Cardiac muscle cell (in vitro differentiated cells and primary cell): ENCODE measurements at regions not wholly inside any gene's neighbourhood (a gene's known extent, or its start where the extent isn't known, plus 50 kb on each side); places are given as distances from the start of the nearest gene placed in this dataset.
"Not testable (repeated sequence)": the region's sequence is repeated elsewhere in the genome, so short reads cannot be mapped to it uniquely, and the experiment has no call there.

Experiments used
- DNase-seq, 2 donors: peaks; one replicate each; pipeline versions ENCODE4 v3.0.0 to v3.0.0-alpha.2; 2010 to 2017; ENCODE audit warnings: low read depth in 1 of 2, low spot score in 1 of 2
- H3K27ac ChIP-seq: fragments of 200-600 bp; sonication (generic); 2 replicates; pipeline ENCODE4 v1.5.1; 2016
- H3K27me3 ChIP-seq: fragments of 200-600 bp; sonication (generic); 2 replicates; pipeline ENCODE4 v1.6.0; 2016; ENCODE audit warnings: control low read depth
- H3K36me3 ChIP-seq: fragments of 200-600 bp; sonication (generic); 2 replicates; pipeline ENCODE4 v1.5.1; 2016; ENCODE audit warnings: control low read depth
- H3K4me1 ChIP-seq: fragments of 200-600 bp; sonication (generic); 2 replicates; pipeline ENCODE4 v1.8.1; 2017; ENCODE audit warnings: low read depth, mild to moderate bottlenecking, mixed run types
- H3K4me3 ChIP-seq: fragments of 200-600 bp; sonication (generic); 2 replicates; pipeline ENCODE4 v1.5.1; 2016; ENCODE audit warnings: mild to moderate bottlenecking
- H3K9me3 ChIP-seq: fragments of 200-600 bp; sonication (generic); 2 replicates; pipeline ENCODE4 v1.5.1; 2017; ENCODE audit warnings: low read depth, mild to moderate bottlenecking, control low read depth
- CTCF ChIP-seq: IDR thresholded peaks from 2 replicates; pipeline ENCODE4 v1.5.1; 2012; ENCODE audit warnings: low read depth, mild to moderate bottlenecking, low read length

- Histone ChIP-seq H3K27me3 (no peaks in the 10 kb centered on the region), H3K9me3 (no peaks in the 10 kb centered on the region)
- no peak for TF ChIP-seq CTCF
These were observed 354.9 kb downstream of the SHANK2 start for GRCh38 chr11:70897429-70897828.

GRCh38 chr11:70899616-70900015 is 352.8 kb downstream of the SHANK2 start:
- DNase-seq, result no peak
- H3K4me3 ChIP-seq, result no peak overlapping the region
- H3K4me1 ChIP-seq, result no peaks in the 10 kb centered on the region
- no peaks in the 10 kb centered on the region for H3K9me3 ChIP-seq
- TF ChIP-seq CTCF, result no peak
- no peaks in the 10 kb centered on the region for H3K27me3 ChIP-seq
- no peaks in the 10 kb centered on the region for H3K36me3 ChIP-seq
- no peak overlapping the region for H3K27ac ChIP-seq

More at GRCh38 chr11:70897429-70897828, 354.9 kb downstream of the SHANK2 start:
- H3K27ac ChIP-seq, result no peak overlapping the region
- H3K4me3 ChIP-seq, result no peak overlapping the region
- H3K36me3 ChIP-seq, result no peaks in the 10 kb centered on the region
- no peak for DNase-seq
- no peaks in the 10 kb centered on the region for H3K4me1 ChIP-seq

- DNase-seq, result no peak
- H3K27ac ChIP-seq, result no peak overlapping the region
- H3K4me1 ChIP-seq, result no peaks in the 10 kb centered on the region
- TF ChIP-seq CTCF, result no peak
- no peaks in the 10 kb centered on the region for H3K36me3 ChIP-seq
- H3K9me3 ChIP-seq, result no peaks in the 10 kb centered on the region
- H3K4me3 ChIP-seq, result no peak overlapping the region
- no peaks in the 10 kb centered on the region for H3K27me3 ChIP-seq
These were observed 351.8 kb downstream of the SHANK2 start for GRCh38 chr11:70900540-70900939.

- H3K9me3 ChIP-seq, result no peaks in the 10 kb centered on the region
- H3K27ac ChIP-seq, result no peak overlapping the region
- H3K4me1 ChIP-seq, result no peaks in the 10 kb centered on the region
- no peaks in the 10 kb centered on the region for H3K27me3 ChIP-seq
- H3K36me3 ChIP-seq, result no peaks in the 10 kb centered on the region
- TF ChIP-seq CTCF, result no peak
- H3K4me3 ChIP-seq, result no peak overlapping the region
- DNase-seq, result peak in 1 of 2 donors; percentile 2
These were observed 350.3 kb downstream of the SHANK2 start for GRCh38 chr11:70901951-70902521.

- H3K27me3 ChIP-seq, H3K36me3 ChIP-seq, H3K4me3 ChIP-seq, H3K4me1 ChIP-seq, H3K27ac ChIP-seq, H3K9me3 ChIP-seq, DNase-seq: not testable (repeated sequence)
These were observed 349.1 kb downstream of the SHANK2 start for GRCh38 chr11:70903229-70903628.

GRCh38 chr11:70906101-70906500 is 346.3 kb downstream of the SHANK2 start:
- TF ChIP-seq CTCF, result no peak
- DNase-seq, result no peak
- no peaks in the 10 kb centered on the region for H3K9me3 ChIP-seq
- no peak overlapping the region for H3K27ac ChIP-seq
- H3K4me3 ChIP-seq, result no peak overlapping the region
- H3K4me1 ChIP-seq, result no peaks in the 10 kb centered on the region
- no peaks in the 10 kb centered on the region for H3K27me3 ChIP-seq
- no peaks in the 10 kb centered on the region for H3K36me3 ChIP-seq
